ENCODE measurements at regions not wholly inside any gene's neighbourhood (a gene's known extent, or its start where the extent isn't known, plus 50 kb on each side); places are given as distances from the start of the nearest gene placed in this dataset.

- Histone ChIP-seq H3K27ac (ENCODE audit: low read depth in 1 of 2, low read length in 2 of 2) (no peak overlapping the region), H3K4me1 (ENCODE audit: insufficient read depth, low read length) (no peaks in the 10 kb centered on the region), H3K4me3 (ENCODE audit: low read length) (no peak overlapping the region), H3K9me3 (ENCODE audit: control insufficient read depth in 1 of 2, insufficient read depth in 1 of 2, low read length in 2 of 2) (no peaks in the 10 kb centered on the region), H3K27me3 (ENCODE audit: control insufficient read depth in 1 of 2, insufficient read depth in 2 of 2, low read length in 2 of 2) (peaks cover 0 to 4% of the 10 kb centered on the region in 2 experiments), H3K36me3 (ENCODE audit: insufficient read depth, low read length) (no peaks in the 10 kb centered on the region)
- Mint-ChIP-seq H3K4me3 (no peak overlapping the region), H3K9me3 (peaks cover 5% of the 10 kb centered on the region), H3K27me3 (peaks cover 3% of the 10 kb centered on the region), H3K4me1 (ENCODE audit: low read depth) (no peaks in the 10 kb centered on the region), H3K36me3 (ENCODE audit: low read depth) (no peaks in the 10 kb centered on the region), H3K27ac (no peak overlapping the region)
- ChIA-PET POLR2A (no interaction called here), CTCF (no interaction called here)
- DNase-seq = no peak
- intact Hi-C loops (cut with DNase I, micrococcal nuclease) = no loop called here
- TF ChIP-seq CTCF (IDR thresholded peaks at IDR 0.05) = no peak
- ATAC-seq (ENCODE audit: poor library complexity) = no peak
Measured at GRCh38 chr7:10685040-10685439, 288.6 kb upstream of the PHF14 start.

GRCh38 chr7:10688544-10688943 lies 285.1 kb upstream of the PHF14 start:
- Mint-ChIP-seq H3K36me3 (ENCODE audit: low read depth) (no peaks in the 10 kb centered on the region), H3K27ac (no peak overlapping the region), H3K4me1 (ENCODE audit: low read depth) (no peaks in the 10 kb centered on the region), H3K9me3 (peaks cover 7% of the 10 kb centered on the region), H3K4me3 (no peak overlapping the region), H3K27me3 (no peaks in the 10 kb centered on the region)
- no peak overlapping the region for H3K4me3 ChIP-seq (ENCODE audit: low read length)
- H3K27me3 ChIP-seq (ENCODE audit: control insufficient read depth in 1 of 2, insufficient read depth in 2 of 2, low read length in 2 of 2) = peaks cover 0 to 4% of the 10 kb centered on the region in 2 experiments
- H3K27ac ChIP-seq (ENCODE audit: low read depth in 1 of 2, low read length in 2 of 2) = no peak overlapping the region
- no peaks in the 10 kb centered on the region for H3K36me3 ChIP-seq (ENCODE audit: insufficient read depth, low read length)
- ATAC-seq (ENCODE audit: poor library complexity) (no peak), DNase-seq (no peak)
- no peak for TF ChIP-seq CTCF (IDR thresholded peaks at IDR 0.05)
- H3K9me3 ChIP-seq (ENCODE audit: control insufficient read depth in 1 of 2, insufficient read depth in 1 of 2, low read length in 2 of 2) = no peaks in the 10 kb centered on the region
- ChIA-PET POLR2A (no interaction called here), CTCF (no interaction called here)
- no peaks in the 10 kb centered on the region for H3K4me1 ChIP-seq (ENCODE audit: insufficient read depth, low read length)
- intact Hi-C loops (cut with DNase I, micrococcal nuclease) = no loop called here

GRCh38 chr7:10696064-10696463 lies 277.6 kb upstream of the PHF14 start:
- Histone ChIP-seq H3K4me3 (ENCODE audit: low read length) (no peak overlapping the region), H3K4me1 (ENCODE audit: insufficient read depth, low read length) (no peaks in the 10 kb centered on the region), H3K27me3 (ENCODE audit: control insufficient read depth in 1 of 2, insufficient read depth in 2 of 2, low read length in 2 of 2) (no peaks in the 10 kb centered on the region), H3K27ac (ENCODE audit: low read depth in 1 of 2, low read length in 2 of 2) (no peak overlapping the region), H3K9me3 (ENCODE audit: control insufficient read depth in 1 of 2, insufficient read depth in 1 of 2, low read length in 2 of 2) (no peaks in the 10 kb centered on the region), H3K36me3 (ENCODE audit: insufficient read depth, low read length) (no peaks in the 10 kb centered on the region)
- no peaks in the 10 kb centered on the region for H3K27me3 Mint-ChIP-seq
- no peak overlapping the region for H3K4me3 Mint-ChIP-seq
- no peaks in the 10 kb centered on the region for H3K4me1 Mint-ChIP-seq (ENCODE audit: low read depth)
- ChIA-PET CTCF (no interaction called here), POLR2A (no interaction called here)
- DNase-seq (no peak), ATAC-seq (ENCODE audit: poor library complexity) (no peak)
- no peaks in the 10 kb centered on the region for H3K36me3 Mint-ChIP-seq (ENCODE audit: low read depth)
- intact Hi-C loops (cut with DNase I, micrococcal nuclease) = no loop called here
- H3K27ac Mint-ChIP-seq = no peak overlapping the region
- TF ChIP-seq CTCF (IDR thresholded peaks at IDR 0.05) = no peak
- H3K9me3 Mint-ChIP-seq = peaks cover 23% of the 10 kb centered on the region
